ENCODE measurements at regions not wholly inside any gene's neighbourhood (a gene's known extent, or its start where the extent isn't known, plus 50 kb on each side); places are given as distances from the start of the nearest gene placed in this dataset.

- Histone ChIP-seq H3K27ac (no peak overlapping the region), H3K36me3 (no peaks in the 10 kb centered on the region), H3K9me3 (no peaks in the 10 kb centered on the region), H3K4me3 (replicated peaks in 1 of 3) (no peak overlapping the region), H3K4me1 (no peaks in the 10 kb centered on the region), H3K27me3 (no peaks in the 10 kb centered on the region)
- DNase-seq, result no peak
- intact Hi-C loops (cut with DNase I), result no loop called here
- TF ChIP-seq POLR2A (IDR thresholded peaks at IDR 0.05) (no peak), CTCF (IDR thresholded peaks at IDR 0.05) (no peak)
- WGBS, 2 donors, result 92 to 97% methylated on average over 4 to 5 of the region's 6 CpGs
Measured at GRCh38 chr7:50854247-50854646, 71.6 kb upstream of the GRB10 start.

GRCh38 chr7:50853311-50853710 lies 70.6 kb upstream of the GRB10 start:
- DNase-seq, result no peak
- intact Hi-C loops (cut with DNase I), result no loop called here
- no peaks in the 10 kb centered on the region for H3K4me1 ChIP-seq
- 73 to 74% methylated on average over 4 of the region's 4 CpGs for WGBS, 2 donors
- no peak overlapping the region for H3K4me3 ChIP-seq (replicated peaks in 1 of 3)
- no peaks in the 10 kb centered on the region for H3K36me3 ChIP-seq
- no peak for TF ChIP-seq POLR2A (IDR thresholded peaks at IDR 0.05)
- no peak for TF ChIP-seq CTCF (IDR thresholded peaks at IDR 0.05)
- no peak overlapping the region for H3K27ac ChIP-seq
- H3K27me3 ChIP-seq, result no peaks in the 10 kb centered on the region
- H3K9me3 ChIP-seq, result no peaks in the 10 kb centered on the region

GRCh38 chr7:50852901-50853300 lies 70.2 kb upstream of the GRB10 start:
- Histone ChIP-seq H3K4me3 (replicated peaks in 1 of 3) (no peak overlapping the region), H3K27ac (no peak overlapping the region), H3K27me3 (no peaks in the 10 kb centered on the region), H3K4me1 (no peaks in the 10 kb centered on the region), H3K9me3 (no peaks in the 10 kb centered on the region), H3K36me3 (no peaks in the 10 kb centered on the region)
- TF ChIP-seq POLR2A (IDR thresholded peaks at IDR 0.05) (no peak), CTCF (IDR thresholded peaks at IDR 0.05) (no peak)
- intact Hi-C loops (cut with DNase I), result no loop called here
- DNase-seq, result no peak

- no peak for TF ChIP-seq CTCF (IDR thresholded peaks at IDR 0.05)
- no peak for TF ChIP-seq POLR2A (IDR thresholded peaks at IDR 0.05)
- no peak for DNase-seq
Measured at GRCh38 chr7:50851891-50852290, 69.2 kb upstream of the GRB10 start.

GRCh38 chr7:50851451-50851850 lies 68.8 kb upstream of the GRB10 start:
- no peaks in the 10 kb centered on the region for H3K4me1 ChIP-seq
- H3K9me3 ChIP-seq, result no peaks in the 10 kb centered on the region
- 91 to 92% methylated on average over 7 of the region's 7 CpGs for WGBS, 2 donors
- no peak overlapping the region for H3K4me3 ChIP-seq (replicated peaks in 1 of 3)
- H3K27me3 ChIP-seq, result no peaks in the 10 kb centered on the region
- no peak for TF ChIP-seq CTCF (IDR thresholded peaks at IDR 0.05)
- no peak for TF ChIP-seq POLR2A (IDR thresholded peaks at IDR 0.05)
- intact Hi-C loops (cut with DNase I), result no loop called here
- no peak overlapping the region for H3K27ac ChIP-seq
- no peak for DNase-seq
- no peaks in the 10 kb centered on the region for H3K36me3 ChIP-seq

More at GRCh38 chr7:50851891-50852290, 69.2 kb upstream of the GRB10 start:
- 68 to 74% methylated on average over 6 of the region's 6 CpGs for WGBS, 2 donors
- Histone ChIP-seq H3K9me3 (no peaks in the 10 kb centered on the region), H3K27me3 (no peaks in the 10 kb centered on the region), H3K27ac (no peak overlapping the region), H3K4me1 (no peaks in the 10 kb centered on the region), H3K36me3 (no peaks in the 10 kb centered on the region), H3K4me3 (replicated peaks in 1 of 3) (no peak overlapping the region)
- intact Hi-C loops (cut with DNase I), result no loop called here

Measured in thyroid gland (tissue), 4 donors.